ENCODE measurements at regions not wholly inside any gene's neighbourhood (a gene's known extent, or its start where the extent isn't known, plus 50 kb on each side); places are given as distances from the start of the nearest gene placed in this dataset.

GRCh38 chr5:18495157-18495556, 860.9 kb downstream of the TAF11L14 start:
- TF ChIP-seq CTCF (IDR thresholded peaks at IDR 0.05): no peak
- no peak for TF ChIP-seq POLR2A (IDR thresholded peaks at IDR 0.05)

Data from vagina (tissue), 2 donors.